CD14-positive monocyte (primary cell): ENCODE measurements at regions not wholly inside any gene's neighbourhood (a gene's known extent, or its start where the extent isn't known, plus 50 kb on each side); places are given as distances from the start of the nearest gene placed in this dataset.

Source experiments
- DNase-seq, 3 donors: peaks; one replicate each; pipeline ENCODE4 v3.0.0-alpha.2; 2011 to 2022
- H2AFZ ChIP-seq: 2 replicates; pipeline ENCODE4 v1.6.0; 2012; ENCODE audit warnings: mild to moderate bottlenecking, low read depth, low read length, inconsistent platforms; ENCODE audit not compliant: insufficient read depth, poor library complexity, severe bottlenecking
- H3K27ac ChIP-seq, 2 donors: 1 replicate in 1 of 2; 2 replicates in 1 of 2; pipeline ENCODE4 v1.5.1; 2012 to 2013; ENCODE audit warnings: low read length in 2 of 2, control low read depth in 1 of 2, inconsistent platforms in 1 of 2, low read depth in 1 of 2, mild to moderate bottlenecking in 1 of 2
- H3K27me3 ChIP-seq, 2 donors: one replicate each; pipeline versions ENCODE4 v1.6.0 to v1.6.1; 2011 to 2013; ENCODE audit warnings: low read length in 2 of 2; ENCODE audit not compliant: control insufficient read depth in 2 of 2, insufficient read depth in 2 of 2
- H3K36me3 ChIP-seq, 2 donors: replicated peaks in 1 of 2; 1 replicate in 1 of 2; 2 replicates in 1 of 2; pipeline versions ENCODE4 v1.5.1 to v1.6.1; 2012 to 2013; ENCODE audit warnings: low read length in 2 of 2, control low read depth in 1 of 2, inconsistent platforms in 1 of 2, mild to moderate bottlenecking in 1 of 2; ENCODE audit not compliant: insufficient read depth in 2 of 2, control insufficient read depth in 1 of 2
- H3K4me1 ChIP-seq, 2 donors: 1 replicate in 1 of 2; 2 replicates in 1 of 2; pipeline versions ENCODE4 v1.5.1 to v1.6.1; 2012 to 2013; ENCODE audit warnings: low read length in 2 of 2, control low read depth in 1 of 2, inconsistent platforms in 1 of 2, mild to moderate bottlenecking in 1 of 2, moderate library complexity in 1 of 2; ENCODE audit not compliant: insufficient read depth in 2 of 2, control insufficient read depth in 1 of 2
- H3K4me2 ChIP-seq: replicated peaks from 2 replicates; pipeline ENCODE3; 2012; ENCODE audit warnings: low read length, moderate library complexity, mild to moderate bottlenecking; ENCODE audit not compliant: poor library complexity, severe bottlenecking; ENCODE audit errors: extremely low read depth
- H3K4me3 ChIP-seq, 3 experiments: fragments of 200-600 bp in 1 of 3; sonication (generic) in 1 of 3; replicated peaks in 1 of 3; 1 replicate in 2 of 3; 2 replicates in 1 of 3; pipeline ENCODE4 v1.5.1; 2011 to 2013; ENCODE audit warnings: low read length in 3 of 3, mild to moderate bottlenecking in 3 of 3, control low read depth in 2 of 3, low read depth in 2 of 3, inconsistent platforms in 1 of 3, moderate library complexity in 1 of 3
- H3K79me2 ChIP-seq: 2 replicates; pipeline ENCODE4 v1.6.0; 2012; ENCODE audit warnings: mild to moderate bottlenecking, control low read depth, inconsistent platforms, low read length, moderate library complexity; ENCODE audit not compliant: insufficient read depth
- H3K9ac ChIP-seq: 2 replicates; pipeline ENCODE4 v1.6.0; 2017; ENCODE audit warnings: low read length, mild to moderate bottlenecking; ENCODE audit not compliant: insufficient read depth, poor library complexity, severe bottlenecking
- H3K9me3 ChIP-seq, 2 donors: replicated peaks in 1 of 2; 1 replicate in 1 of 2; 2 replicates in 1 of 2; pipeline versions ENCODE4 v1.5.1 to v1.6.1; 2012 to 2013; ENCODE audit warnings: low read length in 2 of 2, control low read depth in 1 of 2; ENCODE audit not compliant: control insufficient read depth in 1 of 2, insufficient read depth in 1 of 2
- H4K20me1 ChIP-seq: 2 replicates; pipeline ENCODE4 v1.6.0; 2012; ENCODE audit warnings: mild to moderate bottlenecking, low read length, control low read depth, moderate library complexity; ENCODE audit not compliant: insufficient read depth
- H3K27ac Mint-ChIP-seq, 7 donors: one replicate each; pipeline ENCODE4 v1.8.0; 2020; ENCODE audit warnings: mild to moderate bottlenecking in 7 of 7, mixed read lengths in 7 of 7, moderate library complexity in 6 of 7, inconsistent platforms in 2 of 7
- H3K27me3 Mint-ChIP-seq, 3 donors: one replicate each; pipeline ENCODE4 v1.8.0; 2021 to 2022; ENCODE audit warnings: low read depth in 3 of 3, mild to moderate bottlenecking in 3 of 3, mixed read lengths in 3 of 3, moderate library complexity in 3 of 3, inconsistent platforms in 1 of 3
- H3K36me3 Mint-ChIP-seq, 2 donors: one replicate each; pipeline ENCODE4 v1.8.0; 2020; ENCODE audit warnings: mixed read lengths in 2 of 2, inconsistent platforms in 1 of 2, mild to moderate bottlenecking in 1 of 2
- H3K4me1 Mint-ChIP-seq: one replicate; pipeline ENCODE4 v1.8.0; 2020; ENCODE audit warnings: mild to moderate bottlenecking, mixed read lengths
- H3K4me3 Mint-ChIP-seq, 2 donors: one replicate each; pipeline ENCODE4 v1.8.0; 2020; ENCODE audit warnings: mild to moderate bottlenecking in 2 of 2, mixed read lengths in 2 of 2, moderate library complexity in 1 of 2
- H3K9me3 Mint-ChIP-seq, 7 donors: one replicate each; pipeline ENCODE4 v1.8.0; 2020 to 2022; ENCODE audit warnings: mixed read lengths in 7 of 7, mild to moderate bottlenecking in 6 of 7, moderate library complexity in 6 of 7, inconsistent platforms in 2 of 7
- CTCF ChIP-seq: fragments of 200-600 bp; IDR thresholded peaks from one replicate; pipeline ENCODE4 v1.8.0; 2022; ENCODE audit warnings: antibody characterized with exemption, mild to moderate bottlenecking
- WGBS: methylation state at CpG from one replicate; pipeline ENCODE4 v1.1.5; 2013; ENCODE audit warnings: missing lambda C conversion rate; ENCODE audit not compliant: insufficient coverage; 5-methylcytosine and 5-hydroxymethylcytosine counted together
- intact Hi-C, 2 donors: fragments of 100-400 bp; cut with micrococcal nuclease; formaldehyde crosslinking; loops; one replicate each; pipeline versions ENCODE4 v1.15.0 to v1.15.1; 2023

- DNase-seq = no peak
- Histone ChIP-seq H3K27me3 (no peaks in the 10 kb centered on the region), H3K4me2 (no peak overlapping the region), H3K4me3 (no peak overlapping the region), H3K9ac (no peak overlapping the region), H2AFZ (no peak overlapping the region), H3K36me3 (no peaks in the 10 kb centered on the region), H3K27ac (no peak overlapping the region), H3K9me3 (no peaks in the 10 kb centered on the region), H4K20me1 (no peaks in the 10 kb centered on the region), H3K79me2 (no peaks in the 10 kb centered on the region), H3K4me1 (no peaks in the 10 kb centered on the region)
- no peaks in the 10 kb centered on the region for H3K36me3 Mint-ChIP-seq
- no peak for TF ChIP-seq CTCF
- H3K9me3 Mint-ChIP-seq = peaks cover 0 to 5% (median 0%) of the 10 kb centered on the region in 7 donors
- no peak overlapping the region for H3K27ac Mint-ChIP-seq
- WGBS = 86% methylated on average over 1 of the region's 4 CpGs
- no peaks in the 10 kb centered on the region for H3K27me3 Mint-ChIP-seq
- H3K4me1 Mint-ChIP-seq = no peaks in the 10 kb centered on the region
- H3K4me3 Mint-ChIP-seq = no peak overlapping the region
- intact Hi-C loops = no loop called here
These were observed 1104.4 kb upstream of the SEMA6A start for GRCh38 chr5:117679046-117679445.

DNA sequence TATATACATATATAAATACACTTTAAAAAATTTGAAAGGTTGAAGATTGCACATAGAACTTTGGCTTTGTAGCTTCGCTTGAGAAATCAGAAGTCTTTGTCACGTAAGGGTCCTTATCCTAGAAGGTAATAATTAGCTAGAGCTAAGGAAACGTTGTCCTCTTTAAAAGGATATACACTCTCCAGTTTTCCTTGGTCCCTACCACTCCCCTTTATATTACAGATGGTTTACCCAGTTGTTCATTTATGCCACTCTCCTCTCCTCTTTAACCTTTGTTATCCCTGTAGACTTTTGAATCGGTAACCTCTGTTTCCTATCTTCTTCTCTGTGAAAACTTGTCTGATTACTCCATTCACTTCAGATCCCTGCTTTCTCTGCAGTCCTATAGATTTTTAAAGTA lies 1101.0 kb upstream of the SEMA6A start:
- Histone ChIP-seq H3K9ac (no peak overlapping the region), H3K27ac (no peak overlapping the region), H3K9me3 (no peaks in the 10 kb centered on the region), H3K4me2 (no peak overlapping the region), H3K4me3 (no peak overlapping the region), H3K79me2 (no peaks in the 10 kb centered on the region), H3K4me1 (no peaks in the 10 kb centered on the region), H3K27me3 (no peaks in the 10 kb centered on the region), H4K20me1 (no peaks in the 10 kb centered on the region), H3K36me3 (no peaks in the 10 kb centered on the region), H2AFZ (no peak overlapping the region)
- Mint-ChIP-seq H3K27me3 (no peaks in the 10 kb centered on the region), H3K9me3 (peaks cover 0 to 8% (median 2%) of the 10 kb centered on the region in 7 donors), H3K4me1 (no peaks in the 10 kb centered on the region), H3K27ac (no peak overlapping the region), H3K36me3 (no peaks in the 10 kb centered on the region), H3K4me3 (no peak overlapping the region)
- 100% methylated on average over 1 of the region's 4 CpGs for WGBS
- intact Hi-C loops = no loop called here
- no peak for TF ChIP-seq CTCF
- no peak for DNase-seq
